ENCODE measurements at regions not wholly inside any gene's neighbourhood (a gene's known extent, or its start where the extent isn't known, plus 50 kb on each side); places are given as distances from the start of the nearest gene placed in this dataset.

- TF ChIP-seq POLR2A (IDR thresholded peaks at IDR 0.05) (no peak), CTCF (IDR thresholded peaks at IDR 0.05) (no peak), POLR2AphosphoS5 (IDR thresholded peaks at IDR 0.05; ENCODE audit: insufficient read depth in 1 of 2, low read depth in 1 of 2) (no peak)
Observed at GRCh38 chr6:130628862-130629261, 198.3 kb upstream of the SMLR1 start.
